Fibroblast of peridontal ligament (primary cell): ENCODE measurements at regions not wholly inside any gene's neighbourhood (a gene's known extent, or its start where the extent isn't known, plus 50 kb on each side); places are given as distances from the start of the nearest gene placed in this dataset.

Source experiments
- DNase-seq: peaks from one replicate; pipeline ENCODE4 v3.0.0-alpha.2; 2010; ENCODE audit errors: extremely low read depth

- DNase-seq = no peak
Measured at GRCh38 chr14:94887591-94887990, 117.7 kb upstream of the GSC start.

- no peak for DNase-seq
Measured at GRCh38 chr14:94886931-94887330, 117.0 kb upstream of the GSC start.

GRCh38 chr14:94885481-94886155, 115.7 kb upstream of the GSC start:
- DNase-seq = no peak

- DNase-seq = no peak
Measured at GRCh38 chr14:94884616-94885230, 114.8 kb upstream of the GSC start.

GRCh38 chr14:94882401-94882800, 112.5 kb upstream of the GSC start:
- DNase-seq = no peak

GRCh38 chr14:94880876-94881275, 111.0 kb upstream of the GSC start:
- no peak for DNase-seq

- no peak for DNase-seq
Measured at GRCh38 chr14:94880106-94880505, 110.2 kb upstream of the GSC start.

GRCh38 chr14:94879537-94879936, 109.6 kb upstream of the GSC start:
- DNase-seq = no peak

GRCh38 chr14:94876306-94876705, 106.4 kb upstream of the GSC start:
- no peak for DNase-seq

GRCh38 chr14:94875256-94875655, 105.3 kb upstream of the GSC start:
- no peak for DNase-seq

- DNase-seq = no peak
Measured at GRCh38 chr14:94868772-94869072, 98.8 kb upstream of the GSC start.

GRCh38 chr14:94867946-94868771, 98.2 kb upstream of the GSC start:
- DNase-seq = peak; percentile 22

GRCh38 chr14:94867209-94867608, 97.3 kb upstream of the GSC start:
- DNase-seq = no peak

GRCh38 chr14:94864387-94865195, 94.7 kb upstream of the GSC start:
- no peak for DNase-seq

- no peak for DNase-seq
Measured at GRCh38 chr14:94863366-94863765, 93.5 kb upstream of the GSC start.

- DNase-seq = no peak
Measured at GRCh38 chr14:94857950-94858349, 88.0 kb upstream of the GSC start.

GRCh38 chr14:94853920-94854319, 84.0 kb upstream of the GSC start:
- no peak for DNase-seq

GRCh38 chr14:94850309-94851211, 80.6 kb upstream of the GSC start:
- no peak for DNase-seq

- DNase-seq = no peak
Measured at GRCh38 chr14:94844593-94845152, 74.8 kb upstream of the GSC start.

- DNase-seq = no peak
Measured at GRCh38 chr14:94840467-94840866, 70.6 kb upstream of the GSC start.

- no peak for DNase-seq
Measured at GRCh38 chr14:94839348-94839747, 69.4 kb upstream of the GSC start.
